ENCODE measurements at regions not wholly inside any gene's neighbourhood (a gene's known extent, or its start where the extent isn't known, plus 50 kb on each side); places are given as distances from the start of the nearest gene placed in this dataset.
"Not testable (repeated sequence)": the region's sequence is repeated elsewhere in the genome, so short reads cannot be mapped to it uniquely, and the experiment has no call there.

DNA sequence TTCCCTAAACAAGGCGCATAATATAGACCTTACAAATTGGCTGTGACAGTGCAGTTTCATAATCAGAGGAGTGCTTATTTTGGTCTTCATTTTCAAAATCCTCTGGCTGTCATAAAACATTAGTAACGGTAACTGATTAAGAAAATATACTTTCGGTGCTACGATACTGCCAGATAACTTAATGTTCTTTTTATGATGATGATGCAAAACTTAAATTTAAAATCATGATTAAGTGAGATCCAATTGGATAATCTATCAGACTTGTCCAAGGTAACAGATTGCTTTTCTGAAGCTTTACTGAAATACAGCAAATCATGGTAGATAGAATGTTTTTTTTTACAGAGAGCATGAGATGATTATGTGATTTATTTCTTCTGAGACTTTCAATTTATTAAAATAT lies 364.2 kb upstream of the CNTN3 start:
- DNase-seq (ENCODE audit: low read depth, low spot score), result no peak

GRCh38 chr3:74985028-74985904 lies 370.8 kb upstream of the CNTN3 start:
- DNase-seq (ENCODE audit: low read depth, low spot score), result not testable (repeated sequence)

DNA sequence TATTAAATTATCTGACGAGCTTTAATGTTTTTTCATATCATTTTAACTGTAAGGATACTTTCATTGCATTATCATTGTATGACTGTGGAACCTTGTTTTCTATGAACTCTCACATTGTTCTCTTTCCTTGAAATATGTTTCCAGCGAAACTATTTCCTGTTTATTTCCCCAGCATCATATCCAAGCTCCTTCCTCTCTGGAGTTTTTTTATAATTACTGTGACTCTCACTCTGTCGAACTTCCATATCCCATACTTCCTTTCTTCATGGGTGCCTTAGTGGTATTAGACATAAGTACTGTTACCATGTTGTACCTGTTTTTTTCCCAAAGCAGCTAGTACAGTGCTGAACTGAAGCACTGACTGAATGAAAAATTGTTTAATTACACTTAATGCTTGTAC lies 373.6 kb upstream of the CNTN3 start:
- no peak for DNase-seq (ENCODE audit: low read depth, low spot score)

- DNase-seq (ENCODE audit: low read depth, low spot score), result no peak
Observed at GRCh38 chr3:74992898-74993297, 378.4 kb upstream of the CNTN3 start.

- no peak for DNase-seq (ENCODE audit: low read depth, low spot score)
Observed at GRCh38 chr3:75001330-75001729, 386.9 kb upstream of the CNTN3 start.

GRCh38 chr3:75012791-75013331 lies 398.4 kb upstream of the CNTN3 start:
- no peak for DNase-seq (ENCODE audit: low read depth, low spot score)

DNA sequence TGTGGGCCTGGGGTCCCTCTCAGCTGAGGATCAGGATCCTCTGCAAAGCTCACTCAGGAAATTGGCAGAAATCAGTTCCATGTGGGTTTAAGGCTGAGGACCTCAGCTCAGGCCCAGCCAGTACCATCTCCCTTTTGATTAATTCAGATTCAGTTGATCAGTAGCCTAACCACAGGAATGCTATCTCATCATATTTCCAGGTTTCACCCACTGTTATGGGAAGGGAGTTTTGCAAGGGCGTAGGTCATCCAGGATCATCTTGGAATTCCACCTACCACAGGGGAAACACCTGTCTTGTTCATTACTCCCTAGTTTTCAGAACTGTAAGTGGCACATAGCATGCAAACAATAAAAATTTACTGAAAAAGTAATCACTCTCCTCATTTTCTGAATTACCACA lies 399.5 kb upstream of the CNTN3 start:
- DNase-seq (ENCODE audit: low read depth, low spot score), result no peak

DNA sequence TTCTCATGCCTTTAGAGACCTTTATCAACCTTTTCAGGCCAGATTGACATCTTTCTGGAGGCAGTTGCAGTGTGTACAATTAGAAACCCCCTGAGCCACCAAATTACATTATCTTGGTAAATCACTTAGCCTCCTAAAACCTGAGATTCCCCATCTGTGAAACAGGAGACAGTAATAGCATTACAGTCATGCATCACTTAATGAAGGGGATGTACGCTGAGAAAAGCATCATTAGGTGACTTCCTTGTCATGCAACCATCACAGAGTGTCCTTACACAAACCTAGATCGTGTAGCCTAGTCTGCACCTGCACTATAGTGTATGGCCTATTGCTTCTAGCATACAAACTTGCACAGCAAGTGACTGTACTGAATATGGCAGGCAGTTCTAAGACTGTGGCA lies 400.8 kb upstream of the CNTN3 start:
- no peak for DNase-seq (ENCODE audit: low read depth, low spot score)

- DNase-seq (ENCODE audit: low read depth, low spot score), result no peak
Observed at GRCh38 chr3:75035146-75035545, 420.7 kb upstream of the CNTN3 start.

- DNase-seq (ENCODE audit: low read depth, low spot score), result no peak
Observed at GRCh38 chr3:75042941-75043340, 428.5 kb upstream of the CNTN3 start.

- no peak for DNase-seq (ENCODE audit: low read depth, low spot score)
Observed at GRCh38 chr3:75048650-75049049, 434.2 kb upstream of the CNTN3 start.

- no peak for DNase-seq (ENCODE audit: low read depth, low spot score)
Observed at GRCh38 chr3:75049533-75049932, 435.1 kb upstream of the CNTN3 start.

- DNase-seq (ENCODE audit: low read depth, low spot score), result no peak
Observed at GRCh38 chr3:75059120-75059519, 444.7 kb upstream of the CNTN3 start.

DNA sequence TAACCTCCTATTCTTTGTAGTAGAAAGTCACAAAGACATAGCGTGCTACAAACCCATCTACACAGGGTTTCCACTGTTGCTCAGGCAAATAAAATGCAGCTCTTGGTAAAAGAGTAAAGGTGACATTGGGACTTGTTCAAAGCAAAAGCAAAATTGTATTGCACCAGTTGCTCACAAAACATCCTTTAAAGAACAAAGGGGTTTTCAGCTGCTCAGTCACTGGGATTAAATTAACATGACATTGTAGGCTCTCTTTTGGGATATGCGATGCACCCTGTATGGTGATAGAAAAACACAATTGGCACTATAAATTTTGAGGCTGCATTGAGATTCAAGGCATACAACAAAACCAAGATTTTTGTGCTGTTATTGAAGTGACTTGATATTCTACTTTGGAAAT lies 447.3 kb upstream of the CNTN3 start:
- no peak for DNase-seq (ENCODE audit: low read depth, low spot score)

- DNase-seq (ENCODE audit: low read depth, low spot score), result no peak
Observed at GRCh38 chr3:75075158-75075557, 460.7 kb upstream of the CNTN3 start.

- DNase-seq (ENCODE audit: low read depth, low spot score), result no peak
Observed at GRCh38 chr3:75076481-75076880, 462.0 kb upstream of the CNTN3 start.

- no peak for DNase-seq (ENCODE audit: low read depth, low spot score)
Observed at GRCh38 chr3:75078290-75078689, 463.8 kb upstream of the CNTN3 start.

DNA sequence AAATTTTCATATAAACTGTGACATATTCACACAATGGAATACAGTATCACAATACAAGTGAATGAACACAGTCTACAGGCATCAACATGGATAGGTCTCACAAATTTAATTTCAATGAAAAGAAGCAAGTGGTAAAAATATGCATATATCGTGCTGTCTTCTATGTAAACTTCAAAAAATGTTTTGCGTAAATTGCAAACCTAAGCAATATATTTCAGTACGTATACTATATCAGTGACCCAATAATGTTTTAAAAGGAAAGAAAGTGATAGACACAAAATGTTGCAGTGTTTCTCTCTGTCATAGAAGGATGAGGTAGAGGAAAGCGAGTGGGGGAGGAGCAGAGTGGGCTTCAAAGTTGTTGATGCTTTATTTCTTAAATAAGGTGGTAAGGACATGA lies 468.4 kb upstream of the CNTN3 start:
- DNase-seq (ENCODE audit: low read depth, low spot score), result no peak

- DNase-seq (ENCODE audit: low read depth, low spot score), result no peak
Observed at GRCh38 chr3:75089841-75090240, 475.4 kb upstream of the CNTN3 start.

DNA sequence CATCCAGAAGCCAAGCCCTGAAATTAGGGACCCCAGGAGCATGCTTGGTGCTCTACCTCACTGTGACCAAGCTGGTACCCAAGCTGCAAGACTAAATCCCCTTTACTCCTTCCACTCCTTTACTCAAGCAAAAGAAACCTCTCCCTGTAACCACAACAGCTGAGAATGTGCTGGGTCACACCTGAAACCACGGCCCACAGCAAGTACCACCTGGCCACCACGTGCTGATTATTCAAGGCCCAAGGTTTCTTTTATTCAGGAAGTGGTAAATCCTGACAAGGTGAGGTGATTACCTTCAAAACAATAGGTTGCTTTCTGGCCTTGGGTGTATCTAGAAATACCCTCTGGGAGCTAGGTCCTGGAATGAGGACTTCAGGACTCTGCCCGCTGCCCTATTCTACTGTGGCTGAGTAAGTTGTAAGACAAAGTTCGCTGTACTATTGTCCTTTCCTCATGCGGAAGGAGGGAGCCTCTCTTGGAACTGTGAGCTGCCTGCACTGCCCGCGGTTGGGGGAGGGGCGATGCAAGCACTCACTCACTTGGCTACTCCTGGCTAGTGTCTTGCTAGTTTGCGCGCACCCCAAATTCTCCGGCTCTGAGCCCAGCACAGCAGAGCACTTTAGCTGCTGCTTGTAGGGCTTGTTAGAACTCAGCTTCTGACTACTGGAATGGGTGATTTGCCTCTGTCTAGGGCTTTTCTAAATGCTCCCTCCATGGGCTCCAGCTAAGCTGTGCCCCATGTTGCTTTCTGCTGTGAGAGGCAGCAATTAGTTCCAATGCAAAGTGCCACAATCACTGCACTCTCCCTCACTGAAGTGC lies 487.1 kb upstream of the CNTN3 start:
- DNase-seq (ENCODE audit: low read depth, low spot score), result no peak

DNA sequence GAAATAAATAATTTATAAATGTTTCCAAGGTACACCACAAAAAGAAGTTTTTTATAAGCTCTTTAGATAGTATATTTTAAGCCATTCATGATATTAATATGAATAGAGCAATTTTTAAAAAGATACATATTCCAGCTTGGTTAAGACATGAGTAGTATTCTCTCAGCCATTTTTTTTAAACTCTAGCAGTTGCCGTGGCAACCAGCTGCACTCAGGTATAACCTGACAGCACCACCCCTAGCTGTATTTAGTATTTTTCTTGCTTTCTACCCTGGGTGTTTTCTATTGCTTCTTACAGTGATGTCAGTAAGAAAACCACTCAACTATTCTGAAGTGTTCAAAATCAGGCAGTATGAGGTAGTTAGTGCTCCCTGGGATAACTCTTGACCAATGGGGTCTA lies 496.3 kb upstream of the CNTN3 start:
- DNase-seq (ENCODE audit: low read depth, low spot score), result no peak

DNA sequence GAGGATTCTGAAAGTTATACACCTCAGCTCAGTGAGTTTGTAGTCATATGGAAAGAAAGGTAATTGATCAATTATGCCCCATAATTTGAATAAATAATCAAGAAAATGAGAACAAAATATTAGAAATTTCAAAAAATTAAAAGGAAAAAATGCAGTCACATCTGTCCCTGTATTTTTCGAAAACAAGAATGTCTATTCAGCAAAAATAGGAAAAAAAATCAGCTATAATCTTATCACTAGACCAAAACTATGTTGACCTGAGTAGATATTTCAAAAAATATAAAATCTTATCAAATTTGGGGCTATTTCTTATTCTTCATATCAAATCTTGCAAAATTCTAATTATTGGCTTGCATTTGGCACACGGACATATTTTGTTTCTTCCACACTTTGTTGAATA lies 501.2 kb upstream of the CNTN3 start:
- no peak for DNase-seq (ENCODE audit: low read depth, low spot score)

GRCh38 chr3:75118779-75119178 lies 504.3 kb upstream of the CNTN3 start:
- no peak for DNase-seq (ENCODE audit: low read depth, low spot score)

Measured in brain pericyte (primary cell).